GM21381 (cell line): ENCODE measurements at regions not wholly inside any gene's neighbourhood (a gene's known extent, or its start where the extent isn't known, plus 50 kb on each side); places are given as distances from the start of the nearest gene placed in this dataset.

Experiments
- ATAC-seq: cut with Tn5 transposase; IDR thresholded peaks from one replicate; pipeline ENCODE4 v1.9.1; 2021; ENCODE audit warnings: mild to moderate bottlenecking, moderate library complexity; ENCODE audit not compliant: unreplicated experiment

DNA sequence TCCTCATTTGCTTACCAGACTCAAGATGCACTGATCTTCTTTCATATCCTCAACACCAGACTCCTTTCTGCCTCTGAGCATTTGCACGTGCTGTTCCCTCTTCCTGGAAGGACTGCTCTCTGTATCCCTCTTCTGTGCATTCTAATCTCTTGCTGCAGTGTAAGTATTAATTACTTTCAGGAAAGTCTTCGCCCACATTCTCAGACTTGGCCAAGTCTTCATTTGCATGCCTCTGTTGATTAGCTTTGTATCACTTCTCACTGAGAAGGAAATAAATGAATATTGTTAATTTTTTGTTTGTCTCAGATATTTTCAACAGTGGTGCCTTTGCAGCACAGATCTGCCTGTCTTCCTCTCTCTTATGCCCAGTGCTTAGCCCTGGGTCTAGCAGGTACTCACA lies 50.3 kb upstream of the RAB3GAP2 start:
- ATAC-seq, result no peak
